ENCODE measurements at regions not wholly inside any gene's neighbourhood (a gene's known extent, or its start where the extent isn't known, plus 50 kb on each side); places are given as distances from the start of the nearest gene placed in this dataset.

DNA sequence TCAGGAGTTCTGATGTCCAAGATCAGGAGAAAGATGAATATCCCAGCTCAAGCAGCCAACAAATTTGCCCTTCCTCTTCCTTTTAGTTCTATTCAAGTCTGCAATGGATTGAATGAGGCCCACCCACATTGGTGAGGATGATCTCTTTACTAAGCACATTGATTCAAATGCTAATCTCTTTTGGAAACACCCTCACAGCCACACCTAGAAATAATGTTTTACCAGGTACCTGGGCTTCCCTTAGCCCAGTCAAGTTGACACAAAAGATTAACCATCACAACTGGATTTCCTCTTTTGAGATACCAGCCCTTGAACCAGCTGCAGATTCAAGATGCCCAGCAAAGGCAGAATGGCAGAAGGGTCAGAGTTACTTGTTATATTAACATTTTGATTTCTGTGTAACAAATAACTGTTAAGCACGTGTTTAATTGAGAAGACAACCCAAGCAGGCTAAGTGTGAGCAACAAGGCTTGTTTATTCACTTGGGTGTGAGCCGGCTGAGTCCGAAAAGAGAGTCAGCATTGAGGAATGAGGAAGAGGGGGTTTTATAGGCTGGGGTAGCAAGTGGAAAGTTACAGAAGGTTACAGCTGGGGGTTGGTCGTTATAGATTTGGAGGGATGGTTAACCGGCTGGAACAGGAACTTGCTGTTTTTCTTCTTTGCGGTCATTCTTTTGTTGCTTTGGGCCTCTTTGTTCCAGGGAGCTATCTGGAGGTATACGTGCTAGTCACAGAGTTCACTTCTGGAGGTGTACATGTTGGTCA is 180.3 kb downstream of the EMP1 start:
- H3K36me3 ChIP-seq (ENCODE audit: control insufficient read depth in 4 of 4, insufficient read depth in 3 of 4, low read depth in 1 of 4, low read length in 3 of 4), result no peaks in the 10 kb centered on the region
- H3K27me3 ChIP-seq (ENCODE audit: control insufficient read depth in 4 of 4, insufficient read depth in 4 of 4, low read length in 3 of 4), result no peaks in the 10 kb centered on the region
- peaks cover 0 to 28% (median 17%) of the 10 kb centered on the region in 4 donors for H3K4me1 ChIP-seq (ENCODE audit: control insufficient read depth in 4 of 4, insufficient read depth in 4 of 4, low read length in 3 of 4)
- H3K4me3 ChIP-seq (ENCODE audit: low read depth in 1 of 3, low read length in 3 of 3), result no peak overlapping the region
- TF ChIP-seq FOXA2 (IDR thresholded peaks at IDR 0.05) (no peak), SP1 (IDR thresholded peaks at IDR 0.05) (no peak), FOXA1 (IDR thresholded peaks at IDR 0.05) (no peak), MAX (IDR thresholded peaks at IDR 0.05) (no peak), RAD21 (IDR thresholded peaks at IDR 0.05) (no peak)
- TF ChIP-seq, protein P1, sequence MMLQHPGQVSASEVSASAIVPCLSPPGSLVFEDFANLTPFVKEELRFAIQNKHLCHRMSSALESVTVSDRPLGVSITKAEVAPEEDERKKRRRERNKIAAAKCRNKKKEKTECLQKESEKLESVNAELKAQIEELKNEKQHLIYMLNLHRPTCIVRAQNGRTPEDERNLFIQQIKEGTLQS (IDR thresholded peaks at IDR 0.05), result no peak
- TF ChIP-seq, protein P2, sequence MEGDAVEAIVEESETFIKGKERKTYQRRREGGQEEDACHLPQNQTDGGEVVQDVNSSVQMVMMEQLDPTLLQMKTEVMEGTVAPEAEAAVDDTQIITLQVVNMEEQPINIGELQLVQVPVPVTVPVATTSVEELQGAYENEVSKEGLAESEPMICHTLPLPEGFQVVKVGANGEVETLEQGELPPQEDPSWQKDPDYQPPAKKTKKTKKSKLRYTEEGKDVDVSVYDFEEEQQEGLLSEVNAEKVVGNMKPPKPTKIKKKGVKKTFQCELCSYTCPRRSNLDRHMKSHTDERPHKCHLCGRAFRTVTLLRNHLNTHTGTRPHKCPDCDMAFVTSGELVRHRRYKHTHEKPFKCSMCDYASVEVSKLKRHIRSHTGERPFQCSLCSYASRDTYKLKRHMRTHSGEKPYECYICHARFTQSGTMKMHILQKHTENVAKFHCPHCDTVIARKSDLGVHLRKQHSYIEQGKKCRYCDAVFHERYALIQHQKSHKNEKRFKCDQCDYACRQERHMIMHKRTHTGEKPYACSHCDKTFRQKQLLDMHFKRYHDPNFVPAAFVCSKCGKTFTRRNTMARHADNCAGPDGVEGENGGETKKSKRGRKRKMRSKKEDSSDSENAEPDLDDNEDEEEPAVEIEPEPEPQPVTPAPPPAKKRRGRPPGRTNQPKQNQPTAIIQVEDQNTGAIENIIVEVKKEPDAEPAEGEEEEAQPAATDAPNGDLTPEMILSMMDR (IDR thresholded peaks at IDR 0.05; ENCODE audit: low read depth, low read length, missing input control), result no peak
- DNase-seq (ENCODE audit: low spot score), result no peak
- WGBS, result 74% methylated on average over 7 of the region's 7 CpGs
- H3K9ac ChIP-seq (ENCODE audit: low read depth in 1 of 2, low read length in 2 of 2), result no peak overlapping the region
- H3K27ac ChIP-seq (ENCODE audit: low read depth in 1 of 2, low read length in 2 of 2), result no peak overlapping the region
- H3K9me3 ChIP-seq (ENCODE audit: control insufficient read depth in 4 of 4, low read length in 3 of 4), result no peaks in the 10 kb centered on the region

DNA sequence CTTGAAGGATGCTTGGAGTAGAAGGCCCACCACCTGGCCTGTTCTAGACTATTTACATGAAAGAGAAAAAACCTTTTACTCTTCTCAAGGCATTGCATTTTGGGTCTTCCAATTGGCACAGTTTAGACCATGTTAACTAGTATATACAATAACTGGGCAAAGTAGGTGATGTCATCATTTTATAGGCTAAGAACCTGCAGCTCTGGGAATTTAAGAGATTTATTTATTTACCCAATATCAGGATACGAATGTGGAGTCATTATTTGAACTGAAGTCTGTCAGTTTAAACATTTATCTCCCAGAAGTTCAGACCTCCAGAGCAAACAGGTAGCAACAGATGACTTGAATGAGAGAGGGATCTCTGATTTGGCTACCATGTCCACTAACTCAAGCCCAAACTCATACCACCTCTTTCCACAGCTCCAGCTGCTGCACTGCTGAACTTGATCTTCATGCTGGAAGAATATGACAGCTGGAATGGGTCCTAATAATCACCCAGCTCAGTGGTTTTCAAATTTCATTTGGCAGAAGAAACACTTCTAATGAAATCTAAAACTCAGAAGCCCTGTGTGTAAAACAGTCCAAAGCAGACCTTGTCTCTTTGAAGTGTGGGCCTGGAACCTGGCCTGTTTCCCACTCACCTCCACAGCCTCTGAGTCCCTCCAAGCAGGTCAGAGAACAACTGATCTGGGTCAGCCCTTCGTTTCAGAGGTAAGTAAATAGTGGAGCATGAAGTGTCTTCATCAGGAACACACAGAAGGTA is 179.2 kb downstream of the EMP1 start:
- no peak overlapping the region for H3K4me3 ChIP-seq (ENCODE audit: low read depth in 1 of 3, low read length in 3 of 3)
- TF ChIP-seq HNF4G (IDR thresholded peaks at IDR 0.05), result no peak
- peak in 1 of 2 donors; percentile 42 for TF ChIP-seq RAD21 (IDR thresholded peaks at IDR 0.05)
- peak; percentile 50 for TF ChIP-seq FOXA2 (IDR thresholded peaks at IDR 0.05)
- no peak for TF ChIP-seq FOXA1 (IDR thresholded peaks at IDR 0.05)
- peak; percentile 56 to 66 for TF ChIP-seq RXRA (IDR thresholded peaks at IDR 0.05)
- TF ChIP-seq NR2F2 (IDR thresholded peaks at IDR 0.05), result no peak
- no peak for TF ChIP-seq TAF1 (conservative IDR thresholded peaks at IDR 0.05)
- TF ChIP-seq GABPA (IDR thresholded peaks at IDR 0.05 in 1 of 2, conservative IDR thresholded peaks at IDR 0.05 in 1 of 2), result no peak
- TF ChIP-seq HNF4A (conservative IDR thresholded peaks at IDR 0.05), result peak; percentile 67 to 70
- peak; percentile 54 for TF ChIP-seq SP1 (IDR thresholded peaks at IDR 0.05)
- TF ChIP-seq, protein P2 (IDR thresholded peaks at IDR 0.05; ENCODE audit: low read depth, low read length, missing input control), result no peak
- TF ChIP-seq, protein P3, sequence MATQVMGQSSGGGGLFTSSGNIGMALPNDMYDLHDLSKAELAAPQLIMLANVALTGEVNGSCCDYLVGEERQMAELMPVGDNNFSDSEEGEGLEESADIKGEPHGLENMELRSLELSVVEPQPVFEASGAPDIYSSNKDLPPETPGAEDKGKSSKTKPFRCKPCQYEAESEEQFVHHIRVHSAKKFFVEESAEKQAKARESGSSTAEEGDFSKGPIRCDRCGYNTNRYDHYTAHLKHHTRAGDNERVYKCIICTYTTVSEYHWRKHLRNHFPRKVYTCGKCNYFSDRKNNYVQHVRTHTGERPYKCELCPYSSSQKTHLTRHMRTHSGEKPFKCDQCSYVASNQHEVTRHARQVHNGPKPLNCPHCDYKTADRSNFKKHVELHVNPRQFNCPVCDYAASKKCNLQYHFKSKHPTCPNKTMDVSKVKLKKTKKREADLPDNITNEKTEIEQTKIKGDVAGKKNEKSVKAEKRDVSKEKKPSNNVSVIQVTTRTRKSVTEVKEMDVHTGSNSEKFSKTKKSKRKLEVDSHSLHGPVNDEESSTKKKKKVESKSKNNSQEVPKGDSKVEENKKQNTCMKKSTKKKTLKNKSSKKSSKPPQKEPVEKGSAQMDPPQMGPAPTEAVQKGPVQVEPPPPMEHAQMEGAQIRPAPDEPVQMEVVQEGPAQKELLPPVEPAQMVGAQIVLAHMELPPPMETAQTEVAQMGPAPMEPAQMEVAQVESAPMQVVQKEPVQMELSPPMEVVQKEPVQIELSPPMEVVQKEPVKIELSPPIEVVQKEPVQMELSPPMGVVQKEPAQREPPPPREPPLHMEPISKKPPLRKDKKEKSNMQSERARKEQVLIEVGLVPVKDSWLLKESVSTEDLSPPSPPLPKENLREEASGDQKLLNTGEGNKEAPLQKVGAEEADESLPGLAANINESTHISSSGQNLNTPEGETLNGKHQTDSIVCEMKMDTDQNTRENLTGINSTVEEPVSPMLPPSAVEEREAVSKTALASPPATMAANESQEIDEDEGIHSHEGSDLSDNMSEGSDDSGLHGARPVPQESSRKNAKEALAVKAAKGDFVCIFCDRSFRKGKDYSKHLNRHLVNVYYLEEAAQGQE (IDR thresholded peaks at IDR 0.05), result no peak
- TF ChIP-seq YY1 (IDR thresholded peaks at IDR 0.05), result no peak
- TF ChIP-seq, protein P1 (IDR thresholded peaks at IDR 0.05), result no peak
- TF ChIP-seq EGR1 (IDR thresholded peaks at IDR 0.05; ENCODE audit: low read depth in 2 of 2), result no peak
- H3K36me3 ChIP-seq (ENCODE audit: control insufficient read depth in 4 of 4, insufficient read depth in 3 of 4, low read depth in 1 of 4, low read length in 3 of 4), result no peaks in the 10 kb centered on the region
- H3K9ac ChIP-seq (ENCODE audit: low read depth in 1 of 2, low read length in 2 of 2), result no peak overlapping the region
- peaks cover 0 to 28% (median 17%) of the 10 kb centered on the region in 4 donors for H3K4me1 ChIP-seq (ENCODE audit: control insufficient read depth in 4 of 4, insufficient read depth in 4 of 4, low read length in 3 of 4)
- 22% methylated on average over 2 of the region's 2 CpGs for WGBS
- H3K27me3 ChIP-seq (ENCODE audit: control insufficient read depth in 4 of 4, insufficient read depth in 4 of 4, low read length in 3 of 4), result no peaks in the 10 kb centered on the region
- H3K27ac ChIP-seq (ENCODE audit: low read depth in 1 of 2, low read length in 2 of 2), result no peak overlapping the region
- DNase-seq (ENCODE audit: low spot score), result no peak
- no peaks in the 10 kb centered on the region for H3K9me3 ChIP-seq (ENCODE audit: control insufficient read depth in 4 of 4, low read length in 3 of 4)

All from liver (tissue), 8 donors.